ENCODE measurements at regions not wholly inside any gene's neighbourhood (a gene's known extent, or its start where the extent isn't known, plus 50 kb on each side); places are given as distances from the start of the nearest gene placed in this dataset.

GRCh38 chr2:145289946-145290345 lies 770.0 kb upstream of the ZEB2 start:
- no peaks in the 10 kb centered on the region for H3K79me2 ChIP-seq (ENCODE audit: control insufficient read depth, insufficient read depth, low read length)
- CTCF ChIA-PET, result no interaction called here
- no peaks in the 10 kb centered on the region for H3K4me1 ChIP-seq (ENCODE audit: control insufficient read depth in 2 of 2, insufficient read depth in 2 of 2, low read length in 2 of 2)
- Mint-ChIP-seq H3K9me3 (ENCODE audit: insufficient read depth) (no peaks in the 10 kb centered on the region), H3K27ac (no peak overlapping the region), H3K27me3 (no peaks in the 10 kb centered on the region), H3K4me1 (no peaks in the 10 kb centered on the region), H3K4me3 (no peak overlapping the region)
- POLR2A ChIA-PET, result no interaction called here
- intact Hi-C loops (cut with micrococcal nuclease), result no loop called here
- 93% methylated on average over 3 of the region's 4 CpGs for WGBS (ENCODE audit: insufficient coverage)
- H3K27ac ChIP-seq (ENCODE audit: low read length in 2 of 2), result no peak overlapping the region
- no peaks in the 10 kb centered on the region for H3K36me3 ChIP-seq (replicated peaks in 1 of 2; ENCODE audit: control extremely low read depth in 1 of 2, control insufficient read depth in 1 of 2, extremely low read depth in 1 of 2, insufficient read depth in 2 of 2, low read length in 1 of 2)
- ATAC-seq (ENCODE audit: low read depth), result no peak
- H4K20me1 ChIP-seq (ENCODE audit: control insufficient read depth, insufficient read depth, low read length, poor library complexity, severe bottlenecking), result no peaks in the 10 kb centered on the region
- H3K27me3 ChIP-seq (replicated peaks in 1 of 4; ENCODE audit: control extremely low read depth in 1 of 4, control insufficient read depth in 3 of 4, insufficient read depth in 4 of 4, low read length in 3 of 4), result no peaks in the 10 kb centered on the region
- H3K9me3 ChIP-seq (ENCODE audit: control extremely low read depth in 1 of 3, control insufficient read depth in 2 of 3, insufficient read depth in 1 of 3, low read length in 2 of 3), result no peaks in the 10 kb centered on the region
- no peak overlapping the region for H3K9ac ChIP-seq (ENCODE audit: low read length)
- H2AFZ ChIP-seq (ENCODE audit: insufficient read depth, low read depth, low read length, poor library complexity, severe bottlenecking), result no peak overlapping the region
- TF ChIP-seq EZH2 (IDR thresholded peaks at IDR 0.05; ENCODE audit: borderline replicate concordance, insufficient read depth, low read depth, low read length, poor library complexity, severe bottlenecking) (no peak), CTCF (IDR thresholded peaks at IDR 0.05) (no peak)
- no peak overlapping the region for H3K4me3 ChIP-seq (ENCODE audit: control extremely low read depth in 1 of 5, extremely low read depth in 1 of 5, insufficient read depth in 1 of 5, low read depth in 2 of 5, low read length in 4 of 5)
- no peak overlapping the region for H3K4me2 ChIP-seq (replicated peaks; ENCODE audit: low read depth, low read length, poor library complexity, severe bottlenecking)
- DNase-seq, result no peak

DNA sequence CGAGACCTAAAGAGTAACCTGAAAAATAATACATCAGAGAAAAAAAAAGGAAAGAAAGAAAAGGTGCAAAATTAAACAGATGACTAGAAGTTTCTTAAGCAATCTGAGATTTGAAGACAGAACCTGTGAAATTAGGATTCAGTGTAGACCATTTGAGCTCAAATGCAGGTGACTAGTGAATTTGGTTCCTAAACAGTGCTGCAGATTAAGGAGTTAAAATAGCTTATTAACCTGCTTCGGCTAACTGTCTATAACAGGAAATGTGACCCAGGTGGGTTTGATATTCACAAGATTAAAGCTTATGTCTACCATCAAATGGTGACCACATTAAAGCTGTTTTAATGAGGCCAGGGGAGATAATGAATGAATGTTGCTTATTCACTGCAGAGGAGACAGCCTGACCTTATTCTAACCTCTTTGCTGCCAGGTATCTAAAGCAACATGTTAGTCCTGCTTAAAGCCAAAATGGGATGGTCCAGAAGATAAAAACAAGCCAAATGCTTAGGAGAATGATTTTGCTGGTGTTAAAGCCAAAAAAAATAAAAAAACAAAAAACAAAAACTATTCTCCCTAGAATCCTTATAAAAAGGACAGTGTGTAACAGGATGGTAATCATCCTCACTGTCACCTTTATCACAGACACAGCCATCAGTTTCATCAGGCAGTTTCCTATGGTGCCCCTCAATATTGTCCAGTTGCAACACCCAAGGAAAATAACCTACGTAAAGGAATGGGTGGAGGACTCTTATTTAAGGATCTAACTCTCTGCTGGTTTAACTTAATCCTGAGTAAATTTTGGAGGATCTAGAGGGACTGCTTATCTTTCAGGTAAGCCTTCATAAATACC lies 769.0 kb upstream of the ZEB2 start:
- H3K27me3 Mint-ChIP-seq, result no peaks in the 10 kb centered on the region
- no peak overlapping the region for H3K4me3 ChIP-seq (ENCODE audit: control extremely low read depth in 1 of 5, extremely low read depth in 1 of 5, insufficient read depth in 1 of 5, low read depth in 2 of 5, low read length in 4 of 5)
- H3K79me2 ChIP-seq (ENCODE audit: control insufficient read depth, insufficient read depth, low read length), result no peaks in the 10 kb centered on the region
- no peak overlapping the region for H3K4me2 ChIP-seq (replicated peaks; ENCODE audit: low read depth, low read length, poor library complexity, severe bottlenecking)
- H4K20me1 ChIP-seq (ENCODE audit: control insufficient read depth, insufficient read depth, low read length, poor library complexity, severe bottlenecking), result no peaks in the 10 kb centered on the region
- H3K9me3 ChIP-seq (ENCODE audit: control extremely low read depth in 1 of 3, control insufficient read depth in 2 of 3, insufficient read depth in 1 of 3, low read length in 2 of 3), result no peaks in the 10 kb centered on the region
- H3K4me3 Mint-ChIP-seq, result no peak overlapping the region
- no peak overlapping the region for H3K9ac ChIP-seq (ENCODE audit: low read length)
- no peaks in the 10 kb centered on the region for H3K4me1 Mint-ChIP-seq
- no peak overlapping the region for H3K27ac Mint-ChIP-seq
- H3K27me3 ChIP-seq (replicated peaks in 1 of 4; ENCODE audit: control extremely low read depth in 1 of 4, control insufficient read depth in 3 of 4, insufficient read depth in 4 of 4, low read length in 3 of 4), result no peaks in the 10 kb centered on the region
- no peaks in the 10 kb centered on the region for H3K4me1 ChIP-seq (ENCODE audit: control insufficient read depth in 2 of 2, insufficient read depth in 2 of 2, low read length in 2 of 2)
- H3K27ac ChIP-seq (ENCODE audit: low read length in 2 of 2), result no peak overlapping the region
- ATAC-seq (ENCODE audit: low read depth) (no peak), DNase-seq (no peak)
- POLR2A ChIA-PET, result interaction anchor here (0.6 kb wide), 1 partner anchor 125 kb away, joined by 4 read pairs; no protein-coding TSS in a partner anchor
- CTCF ChIA-PET, result no interaction called here
- H3K36me3 ChIP-seq (replicated peaks in 1 of 2; ENCODE audit: control extremely low read depth in 1 of 2, control insufficient read depth in 1 of 2, extremely low read depth in 1 of 2, insufficient read depth in 2 of 2, low read length in 1 of 2), result no peaks in the 10 kb centered on the region
- intact Hi-C loops (cut with micrococcal nuclease), result no loop called here
- TF ChIP-seq CTCF (IDR thresholded peaks at IDR 0.05), result no peak
- TF ChIP-seq EZH2 (IDR thresholded peaks at IDR 0.05; ENCODE audit: borderline replicate concordance, insufficient read depth, low read depth, low read length, poor library complexity, severe bottlenecking), result no peak
- no peak overlapping the region for H2AFZ ChIP-seq (ENCODE audit: insufficient read depth, low read depth, low read length, poor library complexity, severe bottlenecking)
- no CpG with 5 or more reads among the region's 3 CpGs for WGBS (ENCODE audit: insufficient coverage)
- H3K9me3 Mint-ChIP-seq (ENCODE audit: insufficient read depth), result no peaks in the 10 kb centered on the region
